Uterus (tissue), 3 donors: ENCODE measurements at regions not wholly inside any gene's neighbourhood (a gene's known extent, or its start where the extent isn't known, plus 50 kb on each side); places are given as distances from the start of the nearest gene placed in this dataset.

Experiments used
- DNase-seq, 2 donors: peaks; one replicate each; pipeline ENCODE4 v3.0.0-alpha.2; 2019 to 2020
- H3K27ac ChIP-seq, 2 donors: fragments of 200-600 bp; sonication (generic); 1 replicate in 1 of 2; 2 replicates in 1 of 2; pipeline ENCODE4 v1.5.1; 2016 to 2018
- H3K27me3 ChIP-seq, 2 donors: fragments of 200-600 bp; sonication (generic); one replicate each; pipeline ENCODE4 v1.5.1; 2018 to 2019; ENCODE audit warnings: control low read depth in 1 of 2
- H3K36me3 ChIP-seq, 2 donors: fragments of 200-600 bp; sonication (generic); one replicate each; pipeline ENCODE4 v1.5.1; 2019; ENCODE audit warnings: control low read depth in 1 of 2
- H3K4me1 ChIP-seq, 2 donors: fragments of 200-600 bp; sonication (generic); one replicate each; pipeline ENCODE4 v1.5.1; 2018 to 2019; ENCODE audit warnings: control low read depth in 1 of 2
- H3K4me3 ChIP-seq, 2 donors: fragments of 200-600 bp; sonication (generic); 1 replicate in 1 of 2; 2 replicates in 1 of 2; pipeline ENCODE4 v1.5.1; 2018 to 2019; ENCODE audit warnings: mild to moderate bottlenecking in 1 of 2
- H3K9me3 ChIP-seq, 2 donors: fragments of 200-600 bp; sonication (generic); one replicate each; pipeline ENCODE4 v1.5.1; 2019; ENCODE audit warnings: control low read depth in 1 of 2
- POLR2A ChIP-seq, 2 donors: fragments of 450-650 bp; IDR thresholded peaks; one replicate each; pipeline ENCODE4 v1.6.1; 2016; ENCODE audit warnings: antibody characterized with exemption in 2 of 2, mild to moderate bottlenecking in 1 of 2, moderate library complexity in 1 of 2
- intact Hi-C: fragments of 100-400 bp; cut with DNase I; formaldehyde crosslinking; loops from one replicate; pipeline ENCODE4 v1.15.1; 2023; ENCODE audit warnings: low total_unique reads
- TF ChIP-seq, protein P1 (sequence below), 4 experiments: fragments of 200-600 bp in 2 of 4; fragments of 450-650 bp in 2 of 4; sonication (generic) in 2 of 4; IDR thresholded peaks; one replicate each; pipeline ENCODE4 v1.5.1; 2016 to 2019; ENCODE audit warnings: antibody characterized with exemption in 4 of 4, mild to moderate bottlenecking in 2 of 4, moderate library complexity in 1 of 4
- donor health status: DM: yes; HTN: yes; CAD: no.

DNA sequence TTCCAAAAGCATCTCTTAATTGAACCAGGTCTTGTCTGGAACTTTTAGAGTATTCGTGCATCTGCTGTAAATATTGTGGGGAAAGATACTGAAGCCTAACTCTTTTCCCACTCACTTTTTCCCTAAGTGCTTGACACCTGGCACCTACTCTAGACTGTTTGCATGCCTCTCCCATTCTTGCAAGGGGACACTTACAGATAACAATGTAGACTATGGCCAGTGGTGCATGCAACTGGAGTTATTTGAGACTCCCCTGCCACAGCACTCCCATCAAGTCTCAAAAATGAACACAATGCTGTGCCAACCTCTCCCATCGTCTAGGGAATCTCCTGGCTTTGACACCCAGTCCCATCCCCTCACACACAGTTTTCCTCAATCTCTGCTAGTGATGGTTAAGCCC is 118.6 kb upstream of the ATP1B1 start:
- DNase-seq: no peak
- H3K27me3 ChIP-seq: no peaks in the 10 kb centered on the region
- H3K9me3 ChIP-seq: no peaks in the 10 kb centered on the region
- no peaks in the 10 kb centered on the region for H3K36me3 ChIP-seq
- no peaks in the 10 kb centered on the region for H3K4me1 ChIP-seq
- no peak overlapping the region for H3K4me3 ChIP-seq
- TF ChIP-seq POLR2A (IDR thresholded peaks at IDR 0.05): no peak
- TF ChIP-seq, protein P1, sequence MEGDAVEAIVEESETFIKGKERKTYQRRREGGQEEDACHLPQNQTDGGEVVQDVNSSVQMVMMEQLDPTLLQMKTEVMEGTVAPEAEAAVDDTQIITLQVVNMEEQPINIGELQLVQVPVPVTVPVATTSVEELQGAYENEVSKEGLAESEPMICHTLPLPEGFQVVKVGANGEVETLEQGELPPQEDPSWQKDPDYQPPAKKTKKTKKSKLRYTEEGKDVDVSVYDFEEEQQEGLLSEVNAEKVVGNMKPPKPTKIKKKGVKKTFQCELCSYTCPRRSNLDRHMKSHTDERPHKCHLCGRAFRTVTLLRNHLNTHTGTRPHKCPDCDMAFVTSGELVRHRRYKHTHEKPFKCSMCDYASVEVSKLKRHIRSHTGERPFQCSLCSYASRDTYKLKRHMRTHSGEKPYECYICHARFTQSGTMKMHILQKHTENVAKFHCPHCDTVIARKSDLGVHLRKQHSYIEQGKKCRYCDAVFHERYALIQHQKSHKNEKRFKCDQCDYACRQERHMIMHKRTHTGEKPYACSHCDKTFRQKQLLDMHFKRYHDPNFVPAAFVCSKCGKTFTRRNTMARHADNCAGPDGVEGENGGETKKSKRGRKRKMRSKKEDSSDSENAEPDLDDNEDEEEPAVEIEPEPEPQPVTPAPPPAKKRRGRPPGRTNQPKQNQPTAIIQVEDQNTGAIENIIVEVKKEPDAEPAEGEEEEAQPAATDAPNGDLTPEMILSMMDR (IDR thresholded peaks at IDR 0.05): no peak
- intact Hi-C loops: no loop called here
- H3K27ac ChIP-seq: no peak overlapping the region

DNA sequence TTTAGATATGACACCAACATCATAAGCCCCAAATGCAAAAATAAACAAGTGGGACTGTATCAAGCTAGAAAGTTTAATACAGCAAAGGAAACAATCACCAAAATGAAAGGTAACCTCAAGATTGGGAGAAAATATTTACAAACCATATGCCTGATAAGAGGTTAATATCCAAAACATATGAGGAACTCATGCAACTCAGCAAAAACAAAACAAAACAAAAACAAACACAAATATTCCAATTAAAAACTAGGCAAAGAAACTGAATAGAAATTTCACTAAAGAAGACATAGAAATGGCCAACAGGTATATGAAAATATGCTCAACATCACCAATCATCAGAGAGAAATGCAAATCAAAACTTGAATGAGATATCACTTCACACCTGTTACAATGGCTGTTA is 116.5 kb upstream of the ATP1B1 start:
- TF ChIP-seq, protein P1 (IDR thresholded peaks at IDR 0.05): no peak
- no peak for TF ChIP-seq POLR2A (IDR thresholded peaks at IDR 0.05)
- DNase-seq: no peak
- no peaks in the 10 kb centered on the region for H3K9me3 ChIP-seq
- no peak overlapping the region for H3K4me3 ChIP-seq
- H3K27me3 ChIP-seq: no peaks in the 10 kb centered on the region
- intact Hi-C loops: no loop called here
- H3K27ac ChIP-seq: no peak overlapping the region
- H3K36me3 ChIP-seq: no peaks in the 10 kb centered on the region
- no peaks in the 10 kb centered on the region for H3K4me1 ChIP-seq

DNA sequence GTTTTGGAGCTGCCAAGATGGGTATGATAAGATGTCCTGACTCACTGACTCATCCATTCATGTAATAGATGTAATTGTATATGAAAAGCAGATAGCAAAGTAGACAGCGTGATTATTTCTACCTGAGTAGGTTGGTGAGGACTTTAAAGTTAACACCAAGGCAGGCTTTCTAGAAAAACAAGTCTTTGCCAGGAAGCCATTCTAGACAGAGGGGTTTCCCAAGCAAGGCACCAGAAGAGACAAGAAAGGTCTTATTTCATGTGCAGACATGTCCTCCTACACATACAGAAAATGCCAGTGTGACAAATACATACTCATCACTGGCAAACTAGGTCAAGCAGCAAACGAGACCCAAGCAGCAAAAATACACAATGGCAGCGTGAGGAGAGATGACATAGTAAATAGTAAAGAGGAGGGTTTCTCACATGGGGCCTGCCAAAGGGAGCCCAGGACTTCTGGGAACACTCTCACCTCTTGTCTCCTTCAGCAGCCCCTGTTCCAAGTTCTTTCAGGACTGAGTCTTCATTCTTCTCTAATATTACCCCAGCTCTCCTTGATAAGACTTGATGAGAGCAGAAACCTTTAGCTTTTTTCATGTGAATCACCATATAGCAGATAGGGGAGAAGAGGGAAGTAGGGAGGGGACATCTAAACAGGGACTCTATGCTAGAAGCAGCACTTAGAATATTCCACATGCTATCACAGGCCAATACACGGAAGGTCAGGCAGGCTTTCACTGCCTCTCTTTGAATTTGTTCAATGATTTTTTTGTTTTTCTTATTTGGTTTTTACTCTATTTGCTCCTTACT is 114.6 kb upstream of the ATP1B1 start:
- no peaks in the 10 kb centered on the region for H3K9me3 ChIP-seq
- no peaks in the 10 kb centered on the region for H3K36me3 ChIP-seq
- TF ChIP-seq, protein P1 (IDR thresholded peaks at IDR 0.05): no peak
- no peak for TF ChIP-seq POLR2A (IDR thresholded peaks at IDR 0.05)
- intact Hi-C loops: no loop called here
- no peaks in the 10 kb centered on the region for H3K4me1 ChIP-seq
- H3K4me3 ChIP-seq: no peak overlapping the region
- no peak overlapping the region for H3K27ac ChIP-seq
- no peak for DNase-seq
- no peaks in the 10 kb centered on the region for H3K27me3 ChIP-seq

DNA sequence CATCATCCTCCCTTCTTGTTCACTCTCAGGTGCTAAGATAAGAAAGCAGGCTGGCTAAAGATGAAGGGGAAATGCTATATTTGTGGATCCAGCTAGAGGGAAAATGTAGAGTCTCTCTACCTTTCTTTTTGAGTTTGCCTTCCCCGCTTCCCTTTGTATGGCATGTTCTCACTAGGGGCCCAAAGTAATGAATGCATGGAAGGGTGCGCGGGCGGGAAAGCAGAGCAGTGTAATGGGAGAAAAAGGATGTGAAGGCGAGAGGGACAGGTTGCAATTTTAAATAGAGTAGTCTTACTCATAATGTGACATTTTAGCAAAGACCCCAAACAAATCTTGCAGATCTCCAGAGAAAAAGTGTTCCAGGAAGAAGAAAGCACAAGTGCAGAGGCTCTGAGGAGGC is 105.1 kb upstream of the ATP1B1 start:
- Histone ChIP-seq H3K27me3 (no peaks in the 10 kb centered on the region), H3K27ac (no peak overlapping the region), H3K36me3 (no peaks in the 10 kb centered on the region), H3K9me3 (no peaks in the 10 kb centered on the region), H3K4me1 (no peaks in the 10 kb centered on the region), H3K4me3 (no peak overlapping the region)
- intact Hi-C loops: no loop called here
- TF ChIP-seq POLR2A (IDR thresholded peaks at IDR 0.05): no peak
- TF ChIP-seq, protein P1 (IDR thresholded peaks at IDR 0.05): no peak
- DNase-seq: no peak

DNA sequence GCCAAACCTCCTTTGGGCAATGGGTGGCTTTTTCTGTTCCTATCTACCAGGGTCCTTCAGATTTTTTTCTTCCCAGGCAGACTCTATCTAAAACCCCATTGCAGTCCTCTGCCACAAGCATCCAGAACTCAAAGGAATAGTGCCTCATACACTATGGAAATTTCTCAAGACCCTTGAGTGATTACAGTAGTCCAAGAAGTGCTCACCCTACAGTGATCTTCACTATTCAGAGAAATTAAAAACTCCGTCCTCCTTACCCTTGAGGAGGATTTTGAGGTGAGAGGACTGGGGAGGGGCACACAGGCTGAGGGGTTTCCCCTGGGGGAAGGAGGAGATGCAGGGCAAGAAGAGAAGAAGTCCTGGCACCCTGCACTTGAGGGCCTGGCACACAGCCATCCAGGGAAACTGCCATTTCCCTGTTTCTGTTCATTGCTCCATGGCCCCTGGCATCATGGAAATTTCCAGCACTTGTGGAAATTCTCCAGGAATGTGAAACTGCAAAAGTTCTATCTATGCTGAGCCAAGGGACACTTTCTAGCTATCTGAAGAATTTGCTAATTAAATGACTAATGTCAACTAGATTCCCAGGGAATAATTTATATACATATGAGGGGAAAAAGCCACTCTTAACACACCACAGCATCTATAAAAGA is 102.5 kb upstream of the ATP1B1 start:
- Histone ChIP-seq H3K9me3 (no peaks in the 10 kb centered on the region), H3K36me3 (no peaks in the 10 kb centered on the region), H3K4me1 (no peaks in the 10 kb centered on the region), H3K4me3 (no peak overlapping the region), H3K27ac (no peak overlapping the region), H3K27me3 (no peaks in the 10 kb centered on the region)
- intact Hi-C loops: no loop called here
- TF ChIP-seq, protein P1 (IDR thresholded peaks at IDR 0.05): no peak
- TF ChIP-seq POLR2A (IDR thresholded peaks at IDR 0.05): no peak
- DNase-seq: no peak
